ENCODE measurements at regions not wholly inside any gene's neighbourhood (a gene's known extent, or its start where the extent isn't known, plus 50 kb on each side); places are given as distances from the start of the nearest gene placed in this dataset.

GRCh38 chr20:57930351-57930750 is 220.5 kb upstream of the PMEPA1 start:
- TF ChIP-seq POLR2A (IDR thresholded peaks at IDR 0.05; ENCODE audit: low read depth, low read length), result no peak
- no peak for TF ChIP-seq POLR2AphosphoS5 (IDR thresholded peaks at IDR 0.05; ENCODE audit: low read depth, low read length)
- no peak for TF ChIP-seq TAF1 (IDR thresholded peaks at IDR 0.05; ENCODE audit: low read depth, low read length)
- TF ChIP-seq PAX5 (IDR thresholded peaks at IDR 0.05; ENCODE audit: insufficient read depth, low read length, severe bottlenecking), result no peak
- TF ChIP-seq POU2F2 (IDR thresholded peaks at IDR 0.05; ENCODE audit: low read depth, low read length), result no peak

Measured in GM12891 (cell line).